ENCODE measurements at regions not wholly inside any gene's neighbourhood (a gene's known extent, or its start where the extent isn't known, plus 50 kb on each side); places are given as distances from the start of the nearest gene placed in this dataset.

GRCh38 chr2:128521482-128521881 lies 202.8 kb upstream of the HS6ST1 start:
- H3K9ac ChIP-seq (ENCODE audit: insufficient read depth, low read length): no peak overlapping the region
- H3K4me3 ChIP-seq (replicated peaks in 1 of 4; ENCODE audit: control extremely low read depth in 1 of 4, insufficient read depth in 1 of 4, low read depth in 3 of 4, low read length in 4 of 4): no peak overlapping the region
- H3K36me3 ChIP-seq (ENCODE audit: control insufficient read depth, insufficient read depth, low read length): no peaks in the 10 kb centered on the region
- H3K27ac ChIP-seq (ENCODE audit: insufficient read depth, low read length): no peak overlapping the region
- H3K4me1 ChIP-seq (ENCODE audit: control insufficient read depth, extremely low read depth, insufficient read depth, low read length): no peaks in the 10 kb centered on the region
- H3K79me2 ChIP-seq (ENCODE audit: control insufficient read depth, insufficient read depth, low read length): no peaks in the 10 kb centered on the region
- H3K9me3 ChIP-seq (ENCODE audit: control insufficient read depth, insufficient read depth, low read depth, low read length): no peaks in the 10 kb centered on the region
- DNase-seq (ENCODE audit: low read depth in 2 of 2): no peak
- TF ChIP-seq CTCF (conservative IDR thresholded peaks at IDR 0.05 in 1 of 2, IDR thresholded peaks at IDR 0.05 in 1 of 2; ENCODE audit: low read depth in 1 of 2, low read length in 2 of 2) (no peak), EZH2 (IDR thresholded peaks at IDR 0.05; ENCODE audit: low read length, missing control alignments) (no peak)
- no peaks in the 10 kb centered on the region for H4K20me1 ChIP-seq (ENCODE audit: control insufficient read depth, extremely low read depth, insufficient read depth, low read length)
- no peak overlapping the region for H2AFZ ChIP-seq (ENCODE audit: low read length)
- no peaks in the 10 kb centered on the region for H3K27me3 ChIP-seq (ENCODE audit: control insufficient read depth, insufficient read depth, low read length)
- H3K4me2 ChIP-seq (ENCODE audit: extremely low read depth, insufficient read depth, low read length): no peak overlapping the region

- no peak overlapping the region for H3K9ac ChIP-seq (ENCODE audit: insufficient read depth, low read length)
- no peaks in the 10 kb centered on the region for H3K36me3 ChIP-seq (ENCODE audit: control insufficient read depth, insufficient read depth, low read length)
- no peak overlapping the region for H2AFZ ChIP-seq (ENCODE audit: low read length)
- TF ChIP-seq EZH2 (IDR thresholded peaks at IDR 0.05; ENCODE audit: low read length, missing control alignments) (no peak), CTCF (conservative IDR thresholded peaks at IDR 0.05 in 1 of 2, IDR thresholded peaks at IDR 0.05 in 1 of 2; ENCODE audit: low read depth in 1 of 2, low read length in 2 of 2) (no peak)
- DNase-seq (ENCODE audit: low read depth in 2 of 2): no peak
- no peaks in the 10 kb centered on the region for H3K9me3 ChIP-seq (ENCODE audit: control insufficient read depth, insufficient read depth, low read depth, low read length)
- H3K27me3 ChIP-seq (ENCODE audit: control insufficient read depth, insufficient read depth, low read length): no peaks in the 10 kb centered on the region
- no peak overlapping the region for H3K27ac ChIP-seq (ENCODE audit: insufficient read depth, low read length)
- H3K4me1 ChIP-seq (ENCODE audit: control insufficient read depth, extremely low read depth, insufficient read depth, low read length): no peaks in the 10 kb centered on the region
- H3K4me3 ChIP-seq (replicated peaks in 1 of 4; ENCODE audit: control extremely low read depth in 1 of 4, insufficient read depth in 1 of 4, low read depth in 3 of 4, low read length in 4 of 4): no peak overlapping the region
- H3K4me2 ChIP-seq (ENCODE audit: extremely low read depth, insufficient read depth, low read length): no peak overlapping the region
- no peaks in the 10 kb centered on the region for H3K79me2 ChIP-seq (ENCODE audit: control insufficient read depth, insufficient read depth, low read length)
- no peaks in the 10 kb centered on the region for H4K20me1 ChIP-seq (ENCODE audit: control insufficient read depth, extremely low read depth, insufficient read depth, low read length)
Measured at GRCh38 chr2:128522829-128523228, 204.2 kb upstream of the HS6ST1 start.

GRCh38 chr2:128523457-128523856 lies 204.8 kb upstream of the HS6ST1 start:
- H3K27ac ChIP-seq (ENCODE audit: insufficient read depth, low read length): no peak overlapping the region
- no peaks in the 10 kb centered on the region for H4K20me1 ChIP-seq (ENCODE audit: control insufficient read depth, extremely low read depth, insufficient read depth, low read length)
- DNase-seq (ENCODE audit: low read depth in 2 of 2): no peak
- no peak overlapping the region for H3K4me2 ChIP-seq (ENCODE audit: extremely low read depth, insufficient read depth, low read length)
- no peaks in the 10 kb centered on the region for H3K27me3 ChIP-seq (ENCODE audit: control insufficient read depth, insufficient read depth, low read length)
- H3K4me1 ChIP-seq (ENCODE audit: control insufficient read depth, extremely low read depth, insufficient read depth, low read length): no peaks in the 10 kb centered on the region
- H3K9ac ChIP-seq (ENCODE audit: insufficient read depth, low read length): no peak overlapping the region
- no peaks in the 10 kb centered on the region for H3K79me2 ChIP-seq (ENCODE audit: control insufficient read depth, insufficient read depth, low read length)
- H3K36me3 ChIP-seq (ENCODE audit: control insufficient read depth, insufficient read depth, low read length): no peaks in the 10 kb centered on the region
- no peak for TF ChIP-seq EZH2 (IDR thresholded peaks at IDR 0.05; ENCODE audit: low read length, missing control alignments)
- TF ChIP-seq CTCF (conservative IDR thresholded peaks at IDR 0.05 in 1 of 2, IDR thresholded peaks at IDR 0.05 in 1 of 2; ENCODE audit: low read depth in 1 of 2, low read length in 2 of 2): no peak
- H3K9me3 ChIP-seq (ENCODE audit: control insufficient read depth, insufficient read depth, low read depth, low read length): no peaks in the 10 kb centered on the region
- no peak overlapping the region for H2AFZ ChIP-seq (ENCODE audit: low read length)
- H3K4me3 ChIP-seq (replicated peaks in 1 of 4; ENCODE audit: control extremely low read depth in 1 of 4, insufficient read depth in 1 of 4, low read depth in 3 of 4, low read length in 4 of 4): no peak overlapping the region
